Natural killer cell (primary cell): ENCODE measurements at regions not wholly inside any gene's neighbourhood (a gene's known extent, or its start where the extent isn't known, plus 50 kb on each side); places are given as distances from the start of the nearest gene placed in this dataset.

Experiments
- ATAC-seq, 3 donors: fragments of 150-1000 bp in 2 of 3; fragments of 200-7000 bp in 1 of 3; cut with Tn5 transposase; 1 replicate in 1 of 3; 2 replicates in 2 of 3; pipeline ENCODE4 v1.10.0; 2021; ENCODE audit warnings: mild to moderate bottlenecking in 2 of 3, moderate library complexity in 2 of 3
- DNase-seq, 2 donors: peaks; one replicate each; pipeline versions ENCODE4 v3.0.0 to v3.0.0-alpha.2; 2013 to 2021; ENCODE audit warnings: mixed read lengths in 1 of 2
- H3K27ac ChIP-seq: one replicate; pipeline ENCODE4 v1.5.1; 2013; ENCODE audit warnings: mild to moderate bottlenecking, low read length
- H3K27me3 ChIP-seq: one replicate; pipeline ENCODE4 v1.6.1; 2013; ENCODE audit warnings: low read length; ENCODE audit not compliant: control insufficient read depth, insufficient read depth
- H3K36me3 ChIP-seq: one replicate; pipeline ENCODE4 v1.6.1; 2013; ENCODE audit warnings: low read length; ENCODE audit not compliant: control insufficient read depth, insufficient read depth
- H3K4me1 ChIP-seq: one replicate; pipeline ENCODE4 v1.6.1; 2013; ENCODE audit warnings: low read length; ENCODE audit not compliant: control insufficient read depth, insufficient read depth
- H3K4me3 ChIP-seq: one replicate; pipeline ENCODE4 v1.5.1; 2013; ENCODE audit warnings: low read length
- H3K9me3 ChIP-seq: one replicate; pipeline ENCODE4 v1.6.1; 2013; ENCODE audit warnings: low read length; ENCODE audit not compliant: control insufficient read depth, insufficient read depth
- H3K27ac Mint-ChIP-seq, 2 donors: one replicate each; pipeline ENCODE4 v1.8.0; 2022; ENCODE audit warnings: mild to moderate bottlenecking in 2 of 2, mixed read lengths in 2 of 2, moderate library complexity in 1 of 2
- H3K27me3 Mint-ChIP-seq, 2 donors: one replicate each; pipeline ENCODE4 v1.8.0; 2022; ENCODE audit warnings: low read depth in 2 of 2, mixed read lengths in 2 of 2
- H3K36me3 Mint-ChIP-seq: one replicate; pipeline ENCODE4 v1.8.0; 2022; ENCODE audit warnings: mixed read lengths
- H3K4me1 Mint-ChIP-seq, 2 donors: one replicate each; pipeline ENCODE4 v1.8.0; 2022; ENCODE audit warnings: mixed read lengths in 2 of 2
- H3K4me3 Mint-ChIP-seq: one replicate; pipeline ENCODE4 v1.8.0; 2022; ENCODE audit warnings: mild to moderate bottlenecking, moderate library complexity, mixed read lengths
- H3K9me3 Mint-ChIP-seq, 2 donors: one replicate each; pipeline ENCODE4 v1.8.0; 2022; ENCODE audit warnings: mixed read lengths in 2 of 2
- CTCF ChIP-seq: fragments of 200-600 bp; IDR thresholded peaks from one replicate; pipeline ENCODE4 v1.8.0; 2022; ENCODE audit warnings: antibody characterized with exemption
- WGBS: methylation state at CpG from one replicate; pipeline ENCODE4 v1.1.7; 2013; ENCODE audit warnings: missing lambda C conversion rate; ENCODE audit not compliant: insufficient coverage; 5-methylcytosine and 5-hydroxymethylcytosine counted together
- intact Hi-C: fragments of 100-400 bp; cut with micrococcal nuclease; formaldehyde crosslinking; loops from one replicate; pipeline ENCODE4 v1.14.2; 2022

GRCh38 chr5:52255308-52255707 lies 532.4 kb upstream of the ITGA1 start:
- no peaks in the 10 kb centered on the region for H3K36me3 Mint-ChIP-seq
- intact Hi-C loops: no loop called here

GRCh38 chr5:52262844-52263243 lies 524.9 kb upstream of the ITGA1 start:
- no peaks in the 10 kb centered on the region for H3K27me3 Mint-ChIP-seq
- Histone ChIP-seq H3K4me3 (no peak overlapping the region), H3K27ac (no peak overlapping the region), H3K36me3 (no peaks in the 10 kb centered on the region), H3K4me1 (no peaks in the 10 kb centered on the region), H3K9me3 (peaks cover 1% of the 10 kb centered on the region), H3K27me3 (no peaks in the 10 kb centered on the region)
- WGBS: 44% methylated on average over 2 of the region's 3 CpGs
- no peak for TF ChIP-seq CTCF
- ATAC-seq (no peak), DNase-seq (no peak)
- H3K27ac Mint-ChIP-seq: no peak overlapping the region
- intact Hi-C loops: no loop called here
- H3K36me3 Mint-ChIP-seq: no peaks in the 10 kb centered on the region
- peaks cover 4 to 9% of the 10 kb centered on the region in 2 donors for H3K9me3 Mint-ChIP-seq
- no peak overlapping the region for H3K4me3 Mint-ChIP-seq
- no peaks in the 10 kb centered on the region for H3K4me1 Mint-ChIP-seq

More at GRCh38 chr5:52255308-52255707, 532.4 kb upstream of the ITGA1 start:
- ATAC-seq (no peak), DNase-seq (no peak)
- TF ChIP-seq CTCF: no peak
- Mint-ChIP-seq H3K4me3 (no peak overlapping the region), H3K27me3 (no peaks in the 10 kb centered on the region), H3K4me1 (no peaks in the 10 kb centered on the region), H3K9me3 (peaks cover 6% of the 10 kb centered on the region in 2 donors), H3K27ac (no peak overlapping the region)
- Histone ChIP-seq H3K4me1 (no peaks in the 10 kb centered on the region), H3K36me3 (no peaks in the 10 kb centered on the region), H3K9me3 (no peaks in the 10 kb centered on the region), H3K27ac (no peak overlapping the region), H3K27me3 (no peaks in the 10 kb centered on the region), H3K4me3 (no peak overlapping the region)
- WGBS: 89% methylated on average over 3 of the region's 4 CpGs

GRCh38 chr5:52269401-52269800 lies 518.3 kb upstream of the ITGA1 start:
- 91% methylated on average over 1 of the region's 1 CpG for WGBS
- intact Hi-C loops: no loop called here
- no peaks in the 10 kb centered on the region for H3K36me3 Mint-ChIP-seq
- ATAC-seq (no peak), DNase-seq (no peak)
- peaks cover 6 to 11% of the 10 kb centered on the region in 2 donors for H3K9me3 Mint-ChIP-seq
- Histone ChIP-seq H3K27ac (no peak overlapping the region), H3K4me1 (no peaks in the 10 kb centered on the region), H3K9me3 (peaks cover 3% of the 10 kb centered on the region), H3K36me3 (no peaks in the 10 kb centered on the region), H3K27me3 (no peaks in the 10 kb centered on the region), H3K4me3 (no peak overlapping the region)
- no peak overlapping the region for H3K4me3 Mint-ChIP-seq
- H3K4me1 Mint-ChIP-seq: no peaks in the 10 kb centered on the region
- H3K27ac Mint-ChIP-seq: no peak overlapping the region
- no peak for TF ChIP-seq CTCF
- no peaks in the 10 kb centered on the region for H3K27me3 Mint-ChIP-seq

GRCh38 chr5:52269859-52270258 lies 517.9 kb upstream of the ITGA1 start:
- Histone ChIP-seq H3K36me3 (no peaks in the 10 kb centered on the region), H3K4me1 (no peaks in the 10 kb centered on the region), H3K9me3 (peaks cover 3% of the 10 kb centered on the region), H3K27ac (no peak overlapping the region), H3K27me3 (no peaks in the 10 kb centered on the region), H3K4me3 (no peak overlapping the region)
- H3K36me3 Mint-ChIP-seq: no peaks in the 10 kb centered on the region
- DNase-seq (no peak), ATAC-seq (no peak)
- intact Hi-C loops: no loop called here
- no peaks in the 10 kb centered on the region for H3K27me3 Mint-ChIP-seq
- H3K27ac Mint-ChIP-seq: no peak overlapping the region
- H3K9me3 Mint-ChIP-seq: peaks cover 6 to 11% of the 10 kb centered on the region in 2 donors
- WGBS: 72% methylated on average over 4 of the region's 4 CpGs
- no peak for TF ChIP-seq CTCF
- H3K4me3 Mint-ChIP-seq: no peak overlapping the region
- no peaks in the 10 kb centered on the region for H3K4me1 Mint-ChIP-seq
